ENCODE measurements at regions not wholly inside any gene's neighbourhood (a gene's known extent, or its start where the extent isn't known, plus 50 kb on each side); places are given as distances from the start of the nearest gene placed in this dataset.

DNA sequence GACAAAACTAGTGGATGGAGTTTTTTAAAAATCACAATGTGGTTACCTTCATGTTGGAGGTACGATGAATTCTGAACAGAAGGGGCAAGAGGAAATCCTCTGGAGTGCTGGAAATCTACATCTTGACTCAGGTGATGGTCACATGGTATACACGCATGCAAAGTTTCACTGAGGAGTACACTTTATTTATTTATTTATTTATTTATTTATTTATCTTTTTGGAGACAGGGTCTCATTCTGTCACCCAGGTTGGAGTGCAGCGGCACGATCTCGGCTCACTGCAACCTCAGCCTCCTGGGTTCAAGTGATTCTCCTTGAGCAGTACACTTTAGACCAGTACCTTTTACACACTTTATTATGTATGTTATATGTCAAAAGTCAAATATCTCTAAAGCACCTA, 645.7 kb upstream of the DIPK2B start:
- no peaks in the 10 kb centered on the region for H4K20me1 ChIP-seq (ENCODE audit: control insufficient read depth, insufficient read depth, insufficient read length)
- H2AFZ ChIP-seq (ENCODE audit: low read length): no peak overlapping the region
- TF ChIP-seq, protein P1, sequence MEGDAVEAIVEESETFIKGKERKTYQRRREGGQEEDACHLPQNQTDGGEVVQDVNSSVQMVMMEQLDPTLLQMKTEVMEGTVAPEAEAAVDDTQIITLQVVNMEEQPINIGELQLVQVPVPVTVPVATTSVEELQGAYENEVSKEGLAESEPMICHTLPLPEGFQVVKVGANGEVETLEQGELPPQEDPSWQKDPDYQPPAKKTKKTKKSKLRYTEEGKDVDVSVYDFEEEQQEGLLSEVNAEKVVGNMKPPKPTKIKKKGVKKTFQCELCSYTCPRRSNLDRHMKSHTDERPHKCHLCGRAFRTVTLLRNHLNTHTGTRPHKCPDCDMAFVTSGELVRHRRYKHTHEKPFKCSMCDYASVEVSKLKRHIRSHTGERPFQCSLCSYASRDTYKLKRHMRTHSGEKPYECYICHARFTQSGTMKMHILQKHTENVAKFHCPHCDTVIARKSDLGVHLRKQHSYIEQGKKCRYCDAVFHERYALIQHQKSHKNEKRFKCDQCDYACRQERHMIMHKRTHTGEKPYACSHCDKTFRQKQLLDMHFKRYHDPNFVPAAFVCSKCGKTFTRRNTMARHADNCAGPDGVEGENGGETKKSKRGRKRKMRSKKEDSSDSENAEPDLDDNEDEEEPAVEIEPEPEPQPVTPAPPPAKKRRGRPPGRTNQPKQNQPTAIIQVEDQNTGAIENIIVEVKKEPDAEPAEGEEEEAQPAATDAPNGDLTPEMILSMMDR (conservative IDR thresholded peaks at IDR 0.05): no peak
- H2AK5ac ChIP-seq (ENCODE audit: insufficient read length, low read length): no peak overlapping the region
- H3K36me3 Mint-ChIP-seq (ENCODE audit: insufficient read depth in 1 of 3, low read depth in 3 of 3): peaks cover 67 to 83% (median 80%) of the 10 kb centered on the region in 3 experiments
- no peak overlapping the region for H3K27ac ChIP-seq (ENCODE audit: insufficient read length, low read depth, low read length)
- no CpG with 5 or more reads among the region's 5 CpGs for WGBS (ENCODE audit: extremely low coverage, insufficient read length, low lambda C conversion rate)
- H3K4me1 ChIP-seq (ENCODE audit: insufficient read depth, low read length): no peaks in the 10 kb centered on the region
- H3K9me3 Mint-ChIP-seq: peaks cover 44 to 60% of the 10 kb centered on the region in 2 experiments
- peaks cover 66% of the 10 kb centered on the region for H3K79me2 ChIP-seq (ENCODE audit: insufficient read depth, low read length)
- H3T11ph ChIP-seq (ENCODE audit: low read length): no peak overlapping the region
- H3K4ac ChIP-seq (ENCODE audit: low read depth, low read length): no peak overlapping the region
- H4K91ac ChIP-seq (ENCODE audit: insufficient read length, low read depth, low read length): no peak overlapping the region
- no peak overlapping the region for H2BK15ac ChIP-seq (ENCODE audit: low read depth, low read length)
- H3K9ac ChIP-seq (ENCODE audit: extremely low read depth, insufficient read length, low read length): no peak overlapping the region
- no peak overlapping the region for H2BK120ac ChIP-seq (ENCODE audit: low read depth, low read length, poor library complexity, severe bottlenecking)
- no peaks in the 10 kb centered on the region for H3K79me1 ChIP-seq (ENCODE audit: insufficient read depth, low read depth, low read length, poor library complexity, severe bottlenecking)
- H3K4me1 Mint-ChIP-seq: peaks cover 15 to 38% of the 10 kb centered on the region in 2 experiments
- H3K23ac ChIP-seq (ENCODE audit: insufficient read length, low read depth, low read length): no peak overlapping the region
- no peak overlapping the region for H4K8ac ChIP-seq (replicated peaks; ENCODE audit: insufficient read length, low read depth, low read length)
- no peak overlapping the region for H2BK12ac ChIP-seq (ENCODE audit: insufficient read length, low read depth, low read length)
- H3K4me3 Mint-ChIP-seq: no peak overlapping the region
- no peaks in the 10 kb centered on the region for H3K27me3 Mint-ChIP-seq (ENCODE audit: low read depth)
- H4K5ac ChIP-seq (ENCODE audit: insufficient read length, low read depth, low read length): no peak overlapping the region
- H3K9me3 ChIP-seq (ENCODE audit: control insufficient read depth, low read depth, low read length): no peaks in the 10 kb centered on the region
- no peak overlapping the region for H3K27ac Mint-ChIP-seq
- H3K56ac ChIP-seq (ENCODE audit: insufficient read length, low read depth, low read length): no peak overlapping the region
- no peaks in the 10 kb centered on the region for H3K27me3 ChIP-seq (ENCODE audit: insufficient read depth, low read length)
- no peak overlapping the region for H2BK20ac ChIP-seq (ENCODE audit: low read depth, low read length, poor library complexity, severe bottlenecking)
- no peaks in the 10 kb centered on the region for H3K23me2 ChIP-seq (ENCODE audit: insufficient read length, low read depth, low read length, poor library complexity, severe bottlenecking)
- DNase-seq: no peak
- no peak overlapping the region for H3K18ac ChIP-seq (ENCODE audit: insufficient read length, low read depth, low read length)
- no peak overlapping the region for H2BK5ac ChIP-seq (ENCODE audit: insufficient read length, low read length)
- H3K4me2 ChIP-seq (ENCODE audit: insufficient read depth, insufficient read length, low read length): no peak overlapping the region
- H3K14ac ChIP-seq (ENCODE audit: insufficient read depth, low read length): no peak overlapping the region
